UCSD-AML1 (cell line): ENCODE measurements at regions not wholly inside any gene's neighbourhood (a gene's known extent, or its start where the extent isn't known, plus 50 kb on each side); places are given as distances from the start of the nearest gene placed in this dataset.

ENCODE experiments used
- DNase-seq: peaks from one replicate; lab custom pipeline; 2025; ENCODE audit not compliant: unreplicated experiment; lab: John Stamatoyannopoulos, UW

- DNase-seq = no peak
These were observed 137.4 kb upstream of the SLC22A23 start for GRCh38 chr6:3594201-3594600.

GRCh38 chr6:3593161-3593560 is 136.3 kb upstream of the SLC22A23 start:
- DNase-seq = no peak

DNA sequence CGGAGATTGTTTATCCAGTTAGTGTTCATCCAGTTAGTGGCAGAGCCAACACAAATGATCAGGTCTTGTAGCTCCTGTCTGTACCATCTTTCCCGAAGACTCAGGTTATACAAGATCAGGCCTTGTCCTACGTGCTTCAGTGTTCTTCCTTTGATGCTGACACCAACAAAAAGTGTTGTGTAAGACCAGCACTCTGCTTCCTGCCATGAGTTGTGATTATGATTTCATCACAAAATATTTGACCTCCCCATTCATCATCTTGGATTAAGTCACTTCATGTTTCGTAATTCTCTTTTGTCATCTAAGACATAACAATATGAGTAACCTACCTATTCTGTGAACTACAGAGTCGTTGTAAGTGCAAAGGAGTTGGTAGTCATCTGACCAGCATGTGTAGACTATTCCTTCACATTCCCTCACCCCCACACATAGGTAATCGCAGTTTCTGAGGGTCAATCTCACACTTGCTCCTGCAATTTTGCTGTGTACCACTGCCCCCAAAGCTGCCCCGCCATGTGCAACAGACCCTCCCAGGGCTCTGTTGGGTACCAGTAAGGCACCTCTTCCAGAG is 135.6 kb upstream of the SLC22A23 start:
- no peak for DNase-seq

- no peak for DNase-seq
These were observed 135.1 kb upstream of the SLC22A23 start for GRCh38 chr6:3591970-3592369.

DNA sequence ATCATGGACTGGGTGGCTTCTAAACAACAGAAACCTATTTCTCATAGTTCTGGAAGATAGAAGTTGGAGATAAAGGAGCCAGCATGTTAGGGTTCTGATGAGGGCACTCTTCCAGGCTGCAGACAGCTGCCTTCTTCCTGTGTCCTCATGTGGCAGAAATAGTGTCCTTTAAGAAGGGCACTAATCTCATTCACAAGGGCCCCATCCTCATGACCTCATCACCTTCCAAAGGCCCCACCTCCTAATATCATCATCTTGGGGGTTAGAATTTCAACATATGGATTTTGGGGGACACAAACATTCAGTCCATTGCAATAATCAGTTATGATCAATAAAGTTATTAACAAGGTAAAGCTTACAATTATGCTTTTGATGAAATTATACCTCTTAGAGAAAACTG is 130.8 kb upstream of the SLC22A23 start:
- no peak for DNase-seq

- no peak for DNase-seq
These were observed 128.6 kb upstream of the SLC22A23 start for GRCh38 chr6:3585320-3585935.

- no peak for DNase-seq
These were observed 127.8 kb upstream of the SLC22A23 start for GRCh38 chr6:3584606-3585005.

DNA sequence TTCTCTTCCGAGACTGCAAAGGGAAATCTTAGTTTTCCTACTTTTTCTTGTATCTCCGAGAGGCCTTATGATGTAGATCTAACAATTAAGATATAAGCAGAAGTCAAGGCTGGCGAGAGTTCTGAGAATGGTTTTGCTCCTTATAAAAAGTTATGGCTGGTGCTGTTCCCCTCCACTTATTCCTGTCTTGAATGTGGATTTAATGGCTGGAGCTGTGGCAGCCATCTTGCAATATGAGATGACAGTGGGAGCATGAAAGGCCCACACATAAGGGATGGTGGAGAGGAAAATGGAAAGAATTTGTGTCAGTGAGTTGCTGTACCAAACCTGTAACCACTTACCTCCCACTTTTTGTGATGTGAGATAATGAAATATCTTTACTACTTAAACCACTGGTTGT is 124.6 kb upstream of the SLC22A23 start:
- no peak for DNase-seq

DNA sequence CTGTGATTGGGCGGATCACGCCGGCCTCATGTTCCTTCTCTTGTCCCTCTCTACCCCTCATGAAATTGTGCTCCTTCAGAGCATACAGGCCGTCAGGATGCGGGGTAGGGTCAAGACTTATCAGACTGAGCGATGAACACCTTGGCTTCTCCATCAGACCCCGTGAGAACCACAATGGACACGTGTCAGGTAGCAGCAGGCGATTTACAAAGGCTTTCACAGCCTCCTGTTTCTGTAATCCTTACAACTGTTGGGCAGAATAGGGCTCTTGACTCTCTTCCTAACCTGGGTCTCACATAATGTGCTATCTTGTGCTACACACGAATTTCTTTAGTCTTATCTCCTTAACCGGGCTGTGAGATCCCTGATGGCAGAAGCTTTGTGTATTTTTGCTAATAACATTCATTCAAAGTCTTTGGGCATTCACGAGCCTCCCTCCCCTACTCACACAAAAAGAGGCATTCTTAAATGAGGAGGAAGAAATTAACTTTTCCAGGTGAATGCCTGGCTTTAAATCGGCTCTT is 122.9 kb upstream of the SLC22A23 start:
- no peak for DNase-seq

DNA sequence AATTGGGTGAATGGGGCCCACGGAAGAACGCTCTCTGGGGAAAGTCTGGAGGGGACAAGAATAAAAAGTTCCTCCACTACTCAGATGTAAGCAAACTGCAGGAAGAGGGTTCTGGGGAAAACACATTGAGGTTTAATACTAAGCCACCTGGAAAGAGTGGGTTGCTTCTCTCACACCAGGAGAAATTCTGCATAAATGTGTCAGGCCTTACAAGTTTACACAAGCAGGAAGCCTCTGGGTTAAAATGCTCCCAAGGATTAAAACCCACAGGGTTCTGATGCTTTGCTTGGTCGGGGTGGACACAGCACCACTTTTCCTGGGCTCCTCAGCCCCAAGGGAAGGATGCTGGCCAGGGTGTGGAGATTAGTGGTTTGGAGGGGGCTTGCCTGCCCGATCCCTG is 122.1 kb upstream of the SLC22A23 start:
- DNase-seq = no peak

- DNase-seq = no peak
These were observed 120.7 kb upstream of the SLC22A23 start for GRCh38 chr6:3577517-3577916.

GRCh38 chr6:3575701-3576100 is 118.9 kb upstream of the SLC22A23 start:
- no peak for DNase-seq

GRCh38 chr6:3575166-3575565 is 118.3 kb upstream of the SLC22A23 start:
- no peak for DNase-seq

DNA sequence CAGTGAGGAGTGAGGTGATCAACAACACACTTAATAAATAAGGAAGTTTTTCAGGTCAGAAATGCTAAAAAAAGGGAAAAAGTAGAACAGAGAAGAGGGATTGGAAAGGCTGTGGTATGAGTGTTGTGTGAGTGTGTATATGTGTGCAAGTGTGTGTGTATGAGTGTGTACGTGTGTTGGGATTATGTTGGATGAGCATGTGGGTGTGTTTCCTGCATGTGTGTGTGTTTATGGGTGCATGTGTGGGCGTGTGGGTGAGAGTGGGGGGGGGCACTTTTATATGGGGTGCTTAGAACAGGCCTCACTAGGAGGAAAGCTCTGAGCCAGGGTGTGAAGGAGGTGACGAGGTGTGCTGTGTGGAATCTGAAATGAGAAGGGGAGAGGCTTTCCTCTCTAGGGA is 116.8 kb upstream of the SLC22A23 start:
- no peak for DNase-seq

- no peak for DNase-seq
These were observed 115.0 kb upstream of the SLC22A23 start for GRCh38 chr6:3571836-3572235.

- no peak for DNase-seq
These were observed 114.4 kb upstream of the SLC22A23 start for GRCh38 chr6:3571250-3571681.

DNA sequence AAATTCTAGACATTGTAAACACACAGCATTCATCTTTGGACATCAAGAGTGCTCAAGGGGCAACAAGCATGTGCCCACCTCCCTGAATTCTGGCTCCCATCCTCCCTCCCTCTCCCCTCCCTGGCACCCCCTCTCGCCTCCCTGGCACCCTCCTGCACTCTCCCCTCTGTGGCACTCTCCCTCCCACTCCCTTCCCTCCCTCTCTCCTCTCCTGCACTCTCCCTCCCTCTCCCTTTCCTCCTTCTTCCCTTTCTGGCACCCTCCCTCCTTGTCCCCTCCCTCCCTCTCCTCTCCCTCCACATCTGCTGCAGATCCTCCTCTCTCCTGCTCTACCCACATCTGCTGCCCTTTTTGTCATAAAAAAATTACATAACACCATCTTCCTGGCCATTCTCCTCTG is 113.0 kb upstream of the SLC22A23 start:
- DNase-seq = no peak

- DNase-seq = no peak
These were observed 111.7 kb upstream of the SLC22A23 start for GRCh38 chr6:3568396-3569082.

DNA sequence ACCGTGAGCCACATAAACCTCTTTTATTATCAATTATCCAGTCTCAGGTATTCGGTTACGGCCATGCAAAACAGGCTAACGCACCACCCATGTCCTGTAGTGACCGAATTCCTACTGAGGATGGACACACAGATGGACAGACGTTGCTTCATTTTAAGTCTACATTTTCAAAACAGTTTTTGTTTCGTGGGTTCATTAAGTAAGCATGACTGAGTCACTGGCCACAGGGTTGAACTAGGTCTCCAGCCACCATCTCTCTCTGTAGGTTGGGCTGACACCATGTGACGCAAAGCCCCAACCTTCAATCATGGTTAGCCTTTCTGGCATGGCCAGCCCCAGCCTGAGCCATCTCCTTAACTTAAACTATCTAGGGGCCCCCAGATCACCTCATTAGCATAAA is 110.0 kb upstream of the SLC22A23 start:
- DNase-seq = no peak

DNA sequence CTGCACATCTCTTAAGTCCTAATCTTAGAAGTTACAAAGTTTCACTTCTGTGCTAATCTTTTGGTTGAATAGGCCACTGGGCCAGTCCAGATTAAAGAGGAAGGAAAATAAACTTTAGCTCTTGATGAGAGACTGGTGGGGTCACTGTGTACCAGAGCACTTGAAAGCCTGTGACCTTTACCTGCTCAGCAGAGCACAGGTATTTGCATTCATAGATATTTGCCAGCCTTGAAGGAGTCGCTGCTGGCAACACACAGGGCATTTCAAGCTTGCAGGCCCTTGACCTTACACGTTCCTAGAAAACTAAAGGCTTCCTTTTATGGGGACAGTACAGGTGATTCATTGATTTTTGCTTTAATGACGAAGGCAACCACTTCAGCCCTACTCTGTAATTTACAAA is 108.4 kb upstream of the SLC22A23 start:
- no peak for DNase-seq

- DNase-seq = no peak
These were observed 104.9 kb upstream of the SLC22A23 start for GRCh38 chr6:3561725-3562124.

- no peak for DNase-seq
These were observed 103.4 kb upstream of the SLC22A23 start for GRCh38 chr6:3560211-3560610.
